ENCODE measurements at regions not wholly inside any gene's neighbourhood (a gene's known extent, or its start where the extent isn't known, plus 50 kb on each side); places are given as distances from the start of the nearest gene placed in this dataset.
"Not testable (repeated sequence)": the region's sequence is repeated elsewhere in the genome, so short reads cannot be mapped to it uniquely, and the experiment has no call there.

GRCh38 chr10:42533866-42534265 is 104.5 kb downstream of the ZNF33B start:
- not testable (repeated sequence) for TF ChIP-seq CTCF (conservative IDR thresholded peaks at IDR 0.05 in 1 of 2, IDR thresholded peaks at IDR 0.05 in 1 of 2; ENCODE audit: low read depth in 1 of 2, low read length in 2 of 2); EZH2 (IDR thresholded peaks at IDR 0.05; ENCODE audit: low read length, missing control alignments)

Measured in fibroblast of lung (primary cell).